GM12878 (cell line): ENCODE measurements at regions not wholly inside any gene's neighbourhood (a gene's known extent, or its start where the extent isn't known, plus 50 kb on each side); places are given as distances from the start of the nearest gene placed in this dataset.

ENCODE experiments used
- CHD2 ChIP-seq: IDR thresholded peaks from 2 replicates; pipeline ENCODE4 v1.6.1; 2011; ENCODE audit warnings: low read depth, low read length, improper control_type of control experiment, borderline replicate concordance
- E4F1 ChIP-seq: fragments of 450-650 bp; IDR thresholded peaks from 2 replicates; pipeline ENCODE4 v1.6.1; 2018; ENCODE audit warnings: borderline replicate concordance, mild to moderate bottlenecking; ENCODE audit not compliant: partially characterized antibody
- RELA ChIP-seq: fragments of 450-650 bp; IDR thresholded peaks from 2 replicates; pipeline ENCODE4 v1.8.0; 2014; ENCODE audit warnings: borderline replicate concordance; ENCODE audit not compliant: partially characterized antibody
- RFX5 ChIP-seq: IDR thresholded peaks from 2 replicates; pipeline ENCODE4 v1.6.1; 2011; ENCODE audit warnings: low read depth, low read length, improper control_type of control experiment
- SRF ChIP-seq, 2 experiments: IDR thresholded peaks; 2 replicates each; pipeline ENCODE4 v1.6.1; 2011; ENCODE audit warnings: low read depth in 2 of 2, low read length in 2 of 2, mild to moderate bottlenecking in 1 of 2, moderate library complexity in 1 of 2
- USF2 ChIP-seq: IDR thresholded peaks from 2 replicates; pipeline ENCODE4 v1.6.1; 2011; ENCODE audit warnings: low read depth, low read length, improper control_type of control experiment, borderline replicate concordance
- WRNIP1 ChIP-seq: IDR thresholded peaks from 2 replicates; pipeline ENCODE4 v1.6.1; 2011; ENCODE audit warnings: low read depth, low read length, improper control_type of control experiment, borderline replicate concordance
- TF ChIP-seq, protein P1 (sequence below): fragments of 450-650 bp; conservative IDR thresholded peaks from 2 replicates; pipeline ENCODE4 v1.6.1; 2017; ENCODE audit warnings: mild to moderate bottlenecking, moderate library complexity

DNA sequence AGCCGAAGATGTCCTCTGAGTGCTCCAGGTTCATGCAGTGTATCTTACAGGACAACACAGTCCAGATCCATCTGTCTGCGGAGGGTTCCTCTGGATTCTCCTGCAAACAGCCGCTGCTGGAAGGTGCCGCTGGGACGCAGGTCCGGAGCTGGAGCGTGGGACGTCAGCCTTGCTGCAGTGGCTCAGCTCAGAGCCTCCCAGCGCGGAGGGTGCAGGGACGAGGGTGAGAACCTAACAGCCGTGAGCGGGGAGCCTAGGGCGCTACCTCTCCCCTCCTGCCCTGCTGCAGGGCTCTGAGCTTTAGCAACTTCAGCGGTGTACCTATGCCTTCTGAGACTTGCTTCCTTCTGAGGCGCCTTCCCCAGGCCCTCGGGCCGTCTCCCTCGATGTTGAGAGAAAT, 137.6 kb upstream of the TMEM72 start (continued):
- TF ChIP-seq E4F1 (no peak), SRF (IDR thresholded peaks at IDR 0.05; ENCODE audit: low read depth in 2 of 2, low read length in 2 of 2) (no peak), USF2 (no peak), RFX5 (no peak), WRNIP1 (no peak), RELA (no peak), CHD2 (no peak)
- TF ChIP-seq, protein P1, sequence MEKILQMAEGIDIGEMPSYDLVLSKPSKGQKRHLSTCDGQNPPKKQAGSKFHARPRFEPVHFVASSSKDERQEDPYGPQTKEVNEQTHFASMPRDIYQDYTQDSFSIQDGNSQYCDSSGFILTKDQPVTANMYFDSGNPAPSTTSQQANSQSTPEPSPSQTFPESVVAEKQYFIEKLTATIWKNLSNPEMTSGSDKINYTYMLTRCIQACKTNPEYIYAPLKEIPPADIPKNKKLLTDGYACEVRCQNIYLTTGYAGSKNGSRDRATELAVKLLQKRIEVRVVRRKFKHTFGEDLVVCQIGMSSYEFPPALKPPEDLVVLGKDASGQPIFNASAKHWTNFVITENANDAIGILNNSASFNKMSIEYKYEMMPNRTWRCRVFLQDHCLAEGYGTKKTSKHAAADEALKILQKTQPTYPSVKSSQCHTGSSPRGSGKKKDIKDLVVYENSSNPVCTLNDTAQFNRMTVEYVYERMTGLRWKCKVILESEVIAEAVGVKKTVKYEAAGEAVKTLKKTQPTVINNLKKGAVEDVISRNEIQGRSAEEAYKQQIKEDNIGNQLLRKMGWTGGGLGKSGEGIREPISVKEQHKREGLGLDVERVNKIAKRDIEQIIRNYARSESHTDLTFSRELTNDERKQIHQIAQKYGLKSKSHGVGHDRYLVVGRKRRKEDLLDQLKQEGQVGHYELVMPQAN, result no peak
